ENCODE measurements at regions not wholly inside any gene's neighbourhood (a gene's known extent, or its start where the extent isn't known, plus 50 kb on each side); places are given as distances from the start of the nearest gene placed in this dataset.

DNA sequence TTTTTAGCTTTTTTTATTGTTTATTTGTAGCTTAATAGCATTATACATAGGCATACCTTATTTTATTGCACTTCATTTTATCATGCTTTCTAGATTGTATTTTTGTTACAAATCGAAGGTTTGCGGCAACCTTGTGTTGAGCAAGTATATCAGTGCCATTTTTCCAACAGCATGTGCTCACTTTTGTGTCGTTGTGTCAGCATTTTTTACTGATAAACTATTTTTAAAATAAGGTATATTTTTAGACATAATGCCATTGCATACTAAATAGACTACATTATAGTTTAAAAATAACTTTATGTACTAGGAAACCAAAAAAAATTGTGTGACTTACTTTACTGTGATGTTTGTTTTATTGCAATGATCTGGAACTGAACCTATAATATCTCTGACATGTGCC is 56.2 kb upstream of the RESF1 start:
- TF ChIP-seq, protein P1, sequence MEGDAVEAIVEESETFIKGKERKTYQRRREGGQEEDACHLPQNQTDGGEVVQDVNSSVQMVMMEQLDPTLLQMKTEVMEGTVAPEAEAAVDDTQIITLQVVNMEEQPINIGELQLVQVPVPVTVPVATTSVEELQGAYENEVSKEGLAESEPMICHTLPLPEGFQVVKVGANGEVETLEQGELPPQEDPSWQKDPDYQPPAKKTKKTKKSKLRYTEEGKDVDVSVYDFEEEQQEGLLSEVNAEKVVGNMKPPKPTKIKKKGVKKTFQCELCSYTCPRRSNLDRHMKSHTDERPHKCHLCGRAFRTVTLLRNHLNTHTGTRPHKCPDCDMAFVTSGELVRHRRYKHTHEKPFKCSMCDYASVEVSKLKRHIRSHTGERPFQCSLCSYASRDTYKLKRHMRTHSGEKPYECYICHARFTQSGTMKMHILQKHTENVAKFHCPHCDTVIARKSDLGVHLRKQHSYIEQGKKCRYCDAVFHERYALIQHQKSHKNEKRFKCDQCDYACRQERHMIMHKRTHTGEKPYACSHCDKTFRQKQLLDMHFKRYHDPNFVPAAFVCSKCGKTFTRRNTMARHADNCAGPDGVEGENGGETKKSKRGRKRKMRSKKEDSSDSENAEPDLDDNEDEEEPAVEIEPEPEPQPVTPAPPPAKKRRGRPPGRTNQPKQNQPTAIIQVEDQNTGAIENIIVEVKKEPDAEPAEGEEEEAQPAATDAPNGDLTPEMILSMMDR (IDR thresholded peaks at IDR 0.05 in 8 of 11, conservative IDR thresholded peaks at IDR 0.05 in 3 of 11): no peak
- TF ChIP-seq POLR2A (IDR thresholded peaks at IDR 0.05) (no peak), POLR2AphosphoS5 (IDR thresholded peaks at IDR 0.05) (no peak)

Data from spleen (tissue), 7 donors.